Smooth muscle cell (in vitro differentiated cells): ENCODE measurements at regions not wholly inside any gene's neighbourhood (a gene's known extent, or its start where the extent isn't known, plus 50 kb on each side); places are given as distances from the start of the nearest gene placed in this dataset.

ENCODE experiments used
- DNase-seq: peaks from one replicate; lab custom pipeline; 2025; ENCODE audit not compliant: unreplicated experiment; lab: John Stamatoyannopoulos, UW
- H2AFZ ChIP-seq: fragments of 200-600 bp; sonication (generic); 2 replicates; pipeline ENCODE4 v1.6.0; 2016; ENCODE audit warnings: antibody characterized with exemption, low read depth, mild to moderate bottlenecking
- H3F3A ChIP-seq: fragments of 200-600 bp; sonication (generic); 2 replicates; pipeline ENCODE4 v1.6.0; 2017; ENCODE audit warnings: antibody characterized with exemption, low read depth
- H3K27ac ChIP-seq: fragments of 200-600 bp; sonication (generic); 2 replicates; pipeline ENCODE4 v1.5.1; 2016; ENCODE audit warnings: low read depth, mild to moderate bottlenecking
- H3K27me3 ChIP-seq: fragments of 200-600 bp; sonication (generic); 2 replicates; pipeline ENCODE4 v1.6.1; 2016; ENCODE audit warnings: low read depth, mild to moderate bottlenecking
- H3K36me3 ChIP-seq: fragments of 200-600 bp; sonication (generic); 2 replicates; pipeline ENCODE4 v1.5.1; 2016; ENCODE audit warnings: low read depth
- H3K4me1 ChIP-seq: fragments of 200-600 bp; sonication (generic); 2 replicates; pipeline ENCODE4 v1.5.1; 2016; ENCODE audit warnings: low read depth
- H3K4me2 ChIP-seq: fragments of 200-600 bp; sonication (generic); 2 replicates; pipeline ENCODE4 v1.6.0; 2016; ENCODE audit warnings: mild to moderate bottlenecking
- H3K4me3 ChIP-seq: fragments of 200-600 bp; sonication (generic); 2 replicates; pipeline ENCODE4 v1.5.1; 2016; ENCODE audit warnings: mild to moderate bottlenecking
- H3K79me2 ChIP-seq: fragments of 200-600 bp; sonication (generic); 2 replicates; pipeline ENCODE4 v1.6.0; 2016; ENCODE audit warnings: low read depth, mild to moderate bottlenecking
- H3K9ac ChIP-seq: fragments of 200-600 bp; sonication (generic); 2 replicates; pipeline ENCODE4 v1.6.0; 2016; ENCODE audit warnings: low read depth
- H3K9me3 ChIP-seq: fragments of 200-600 bp; sonication (generic); replicated peaks from 2 replicates; pipeline ENCODE4 v1.5.1; 2016; ENCODE audit warnings: low read depth
- H4K20me1 ChIP-seq: fragments of 200-600 bp; sonication (generic); 2 replicates; pipeline ENCODE4 v1.6.0; 2016; ENCODE audit warnings: low read depth
- CTCF ChIP-seq: fragments of 200-600 bp; sonication (generic); IDR thresholded peaks from 2 replicates; pipeline ENCODE4 v1.5.1; 2017; ENCODE audit warnings: borderline replicate concordance, mild to moderate bottlenecking, antibody characterized with exemption; ENCODE audit not compliant: insufficient read depth, poor library complexity, severe bottlenecking
- WGBS: methylation state at CpG from one replicate; pipeline ENCODE4 v1.1.7; 2016; ENCODE audit warnings: low lambda C conversion rate; 5-methylcytosine and 5-hydroxymethylcytosine counted together

GRCh38 chr11:128338811-128339210 lies 248.5 kb downstream of the ETS1 start:
- no peaks in the 10 kb centered on the region for H3K9me3 ChIP-seq
- no peak for TF ChIP-seq CTCF
- no peaks in the 10 kb centered on the region for H4K20me1 ChIP-seq
- no peak overlapping the region for H2AFZ ChIP-seq
- no peaks in the 10 kb centered on the region for H3K27me3 ChIP-seq
- H3K4me1 ChIP-seq = peaks cover 16% of the 10 kb centered on the region
- no peak overlapping the region for H3K27ac ChIP-seq
- DNase-seq = no peak
- no peaks in the 10 kb centered on the region for H3K79me2 ChIP-seq
- H3K4me2 ChIP-seq = no peak overlapping the region
- peaks cover 7% of the 10 kb centered on the region for H3F3A ChIP-seq
- no peak overlapping the region for H3K4me3 ChIP-seq
- no peaks in the 10 kb centered on the region for H3K36me3 ChIP-seq
- no peak overlapping the region for H3K9ac ChIP-seq
- WGBS = 67% methylated on average over 3 of the region's 3 CpGs

- Histone ChIP-seq H2AFZ (no peak overlapping the region), H3K9ac (no peak overlapping the region), H3K4me2 (no peak overlapping the region), H3K36me3 (no peaks in the 10 kb centered on the region), H4K20me1 (no peaks in the 10 kb centered on the region), H3K27ac (no peak overlapping the region), H3K9me3 (no peaks in the 10 kb centered on the region), H3K79me2 (no peaks in the 10 kb centered on the region), H3K4me3 (no peak overlapping the region), H3F3A (no peaks in the 10 kb centered on the region), H3K4me1 (peaks cover under 1% of the 10 kb centered on the region), H3K27me3 (no peaks in the 10 kb centered on the region)
- DNase-seq = no peak
- 55% methylated on average over 6 of the region's 6 CpGs for WGBS
- no peak for TF ChIP-seq CTCF
These were observed 251.2 kb downstream of the ETS1 start for GRCh38 chr11:128336203-128336602.

GRCh38 chr11:128335729-128336128 lies 251.6 kb downstream of the ETS1 start:
- no peak for TF ChIP-seq CTCF
- Histone ChIP-seq H3K4me1 (no peaks in the 10 kb centered on the region), H3K9me3 (no peaks in the 10 kb centered on the region), H3K4me3 (no peak overlapping the region), H3K9ac (no peak overlapping the region), H3K36me3 (no peaks in the 10 kb centered on the region), H3K4me2 (no peak overlapping the region), H3F3A (no peaks in the 10 kb centered on the region), H3K27me3 (no peaks in the 10 kb centered on the region), H4K20me1 (no peaks in the 10 kb centered on the region), H3K79me2 (no peaks in the 10 kb centered on the region), H3K27ac (no peak overlapping the region), H2AFZ (no peak overlapping the region)
- no peak for DNase-seq
- WGBS = 91% methylated on average over 10 of the region's 10 CpGs

GRCh38 chr11:128334311-128335044 lies 252.9 kb downstream of the ETS1 start:
- no peak for DNase-seq
- Histone ChIP-seq H3K36me3 (no peaks in the 10 kb centered on the region), H3K9ac (no peak overlapping the region), H2AFZ (no peak overlapping the region), H3K27ac (no peak overlapping the region), H3K4me3 (no peak overlapping the region), H4K20me1 (no peaks in the 10 kb centered on the region), H3F3A (no peaks in the 10 kb centered on the region), H3K4me2 (no peak overlapping the region), H3K79me2 (no peaks in the 10 kb centered on the region), H3K9me3 (no peaks in the 10 kb centered on the region), H3K27me3 (no peaks in the 10 kb centered on the region), H3K4me1 (no peaks in the 10 kb centered on the region)
- 49% methylated on average over 12 of the region's 12 CpGs for whole genome bisulfite sequencing
- TF ChIP-seq CTCF = no peak
